ENCODE measurements at regions not wholly inside any gene's neighbourhood (a gene's known extent, or its start where the extent isn't known, plus 50 kb on each side); places are given as distances from the start of the nearest gene placed in this dataset.
"Not testable (repeated sequence)": the region's sequence is repeated elsewhere in the genome, so short reads cannot be mapped to it uniquely, and the experiment has no call there.

DNA sequence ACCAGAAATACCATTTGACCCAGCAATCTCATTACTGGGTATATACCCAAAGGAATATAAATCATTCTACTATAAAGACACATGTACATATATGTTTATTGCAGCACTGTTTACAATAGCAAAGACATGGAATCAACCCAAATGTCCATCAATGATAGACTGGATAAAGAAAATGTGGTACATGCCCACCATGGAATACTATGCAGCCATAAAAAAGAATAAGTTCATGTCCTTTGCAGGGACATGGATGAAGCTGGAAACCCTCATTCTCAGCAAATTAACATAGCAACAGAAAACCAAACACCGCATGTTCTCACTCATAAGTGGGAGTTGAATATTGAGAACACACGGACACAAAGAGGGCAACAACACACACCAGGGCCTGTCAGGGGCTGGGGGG lies 193.6 kb upstream of the SLC7A11 start:
- in situ Hi-C loops (cut with HindIII; ENCODE audit: low sequenced_read_pairs): not testable (repeated sequence)

- in situ Hi-C loops (cut with HindIII; ENCODE audit: low sequenced_read_pairs): not testable (repeated sequence)
These were observed 192.9 kb upstream of the SLC7A11 start for GRCh38 chr4:138435046-138435445.

DNA sequence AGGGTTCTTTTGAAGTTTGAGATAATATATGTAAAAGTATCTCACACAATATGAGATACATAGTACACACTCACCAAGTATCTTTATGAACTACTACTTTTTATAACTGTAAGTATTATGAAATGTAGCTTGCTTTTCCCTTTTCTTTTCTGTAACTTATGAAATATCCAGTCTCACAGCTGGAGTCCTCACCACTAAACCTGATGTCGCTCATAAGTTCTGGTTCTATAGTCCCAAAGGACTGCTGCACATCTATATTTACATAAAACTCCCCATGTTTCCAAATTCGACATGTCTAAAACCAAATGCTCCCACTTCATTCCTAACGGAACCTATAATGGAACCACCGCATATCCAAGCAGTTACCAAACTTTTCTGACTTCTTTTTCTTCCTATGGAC lies 186.5 kb upstream of the SLC7A11 start:
- in situ Hi-C loops (cut with HindIII; ENCODE audit: low sequenced_read_pairs): no loop called here

DNA sequence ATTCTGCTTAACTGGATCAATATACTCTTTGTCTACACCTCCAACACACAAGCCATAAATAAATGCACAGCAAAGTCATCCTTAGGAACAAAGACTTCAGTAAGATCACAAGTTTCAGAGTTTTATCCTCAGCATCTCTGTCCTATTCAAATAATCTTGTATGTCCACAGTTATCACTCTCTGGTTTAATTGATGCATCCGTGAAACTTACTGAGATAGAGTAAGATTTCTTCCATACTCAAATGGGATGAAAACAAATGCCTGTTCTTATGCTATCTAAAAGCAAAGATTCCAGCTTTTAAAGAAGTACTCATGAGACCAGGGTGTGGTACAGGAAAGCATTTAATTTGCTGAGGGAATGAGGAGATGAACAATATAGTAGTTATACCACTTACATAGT lies 184.6 kb upstream of the SLC7A11 start:
- in situ Hi-C loops (cut with HindIII; ENCODE audit: low sequenced_read_pairs): no loop called here

- in situ Hi-C loops (cut with HindIII; ENCODE audit: low sequenced_read_pairs): no loop called here
These were observed 178.3 kb upstream of the SLC7A11 start for GRCh38 chr4:138420471-138420870.

GRCh38 chr4:138414202-138414601 lies 172.1 kb upstream of the SLC7A11 start:
- in situ Hi-C loops (cut with HindIII; ENCODE audit: low sequenced_read_pairs): no loop called here

GRCh38 chr4:138413273-138413672 lies 171.1 kb upstream of the SLC7A11 start:
- in situ Hi-C loops (cut with HindIII; ENCODE audit: low sequenced_read_pairs): no loop called here

- in situ Hi-C loops (cut with HindIII; ENCODE audit: low sequenced_read_pairs): no loop called here
These were observed 170.7 kb upstream of the SLC7A11 start for GRCh38 chr4:138412847-138413246.

DNA sequence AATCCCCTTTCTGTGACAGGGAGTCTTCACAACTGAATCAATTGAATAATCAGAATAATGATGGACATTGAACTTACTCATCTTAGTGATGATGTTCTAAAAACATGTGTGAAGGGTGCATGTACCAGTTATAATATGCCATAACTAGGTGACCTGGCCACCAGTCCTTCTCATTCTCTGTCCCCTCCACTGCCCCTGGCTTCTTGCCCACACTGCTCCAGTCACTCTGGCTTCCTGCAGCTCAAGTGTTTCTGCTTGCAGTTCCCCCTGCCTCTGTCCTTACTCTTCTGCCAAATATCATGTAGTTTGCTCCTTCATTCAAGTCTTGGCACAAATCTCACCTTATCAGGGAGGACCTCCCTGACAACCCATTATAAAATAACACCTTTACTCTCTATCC lies 168.1 kb upstream of the SLC7A11 start:
- in situ Hi-C loops (cut with HindIII; ENCODE audit: low sequenced_read_pairs): no loop called here

GRCh38 chr4:138409670-138410069 lies 167.5 kb upstream of the SLC7A11 start:
- in situ Hi-C loops (cut with HindIII; ENCODE audit: low sequenced_read_pairs): no loop called here

DNA sequence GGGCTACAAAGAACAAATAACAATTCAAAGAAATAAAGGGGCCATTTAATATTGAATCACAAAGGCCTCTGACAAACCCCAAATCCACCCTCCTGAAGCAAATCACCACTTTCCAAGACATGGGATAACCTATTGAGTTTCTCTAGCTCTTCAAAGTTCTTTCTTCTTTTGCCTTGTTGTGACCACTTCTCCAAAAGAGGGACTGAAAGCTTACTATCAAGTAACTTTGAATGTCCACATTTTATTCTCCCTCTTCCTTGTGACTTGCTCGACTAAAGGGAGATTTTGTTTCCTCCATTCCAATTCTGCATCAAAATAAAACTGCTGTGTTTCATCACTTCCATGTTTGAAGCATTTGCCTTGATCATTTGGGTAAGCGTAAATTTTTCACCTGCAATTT lies 166.6 kb upstream of the SLC7A11 start:
- in situ Hi-C loops (cut with HindIII; ENCODE audit: low sequenced_read_pairs): no loop called here

DNA sequence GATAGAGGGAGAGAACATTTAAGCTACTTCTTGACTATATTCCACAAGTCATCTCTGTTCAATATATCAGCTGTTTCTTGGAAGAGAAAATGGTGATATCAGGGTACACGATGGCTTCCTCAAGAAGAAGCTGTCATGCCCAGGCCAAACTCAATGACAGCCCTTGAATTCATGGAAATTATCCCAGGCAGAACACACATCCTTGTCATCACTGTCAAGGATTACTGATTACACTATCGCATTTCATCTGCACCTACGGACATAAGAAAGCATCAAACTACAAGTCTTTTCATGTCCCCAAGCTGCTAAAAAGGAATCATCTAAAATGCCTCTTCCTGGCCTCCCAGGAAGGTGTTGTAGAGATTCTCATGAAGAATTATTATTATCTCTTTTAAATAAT lies 165.2 kb upstream of the SLC7A11 start:
- in situ Hi-C loops (cut with HindIII; ENCODE audit: low sequenced_read_pairs): no loop called here

DNA sequence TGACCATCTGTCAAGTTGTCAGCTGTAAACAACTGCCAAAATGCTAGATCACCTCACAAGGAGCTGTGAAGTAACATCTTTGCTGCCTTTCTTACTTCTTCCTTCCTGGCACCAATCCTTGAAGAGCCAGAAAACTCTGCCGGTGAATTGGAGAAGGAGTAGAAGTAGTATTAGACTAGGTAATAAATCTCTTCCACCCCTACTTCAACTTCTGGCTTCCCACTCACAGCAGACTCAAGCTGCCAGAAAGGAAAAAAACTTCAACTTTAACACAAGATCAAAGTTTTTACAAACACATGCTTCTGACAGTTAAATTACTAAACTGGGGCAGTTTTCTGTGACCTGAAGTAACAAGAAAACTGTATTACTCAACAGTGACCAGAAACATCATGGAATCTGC lies 164.7 kb upstream of the SLC7A11 start:
- in situ Hi-C loops (cut with HindIII; ENCODE audit: low sequenced_read_pairs): no loop called here

DNA sequence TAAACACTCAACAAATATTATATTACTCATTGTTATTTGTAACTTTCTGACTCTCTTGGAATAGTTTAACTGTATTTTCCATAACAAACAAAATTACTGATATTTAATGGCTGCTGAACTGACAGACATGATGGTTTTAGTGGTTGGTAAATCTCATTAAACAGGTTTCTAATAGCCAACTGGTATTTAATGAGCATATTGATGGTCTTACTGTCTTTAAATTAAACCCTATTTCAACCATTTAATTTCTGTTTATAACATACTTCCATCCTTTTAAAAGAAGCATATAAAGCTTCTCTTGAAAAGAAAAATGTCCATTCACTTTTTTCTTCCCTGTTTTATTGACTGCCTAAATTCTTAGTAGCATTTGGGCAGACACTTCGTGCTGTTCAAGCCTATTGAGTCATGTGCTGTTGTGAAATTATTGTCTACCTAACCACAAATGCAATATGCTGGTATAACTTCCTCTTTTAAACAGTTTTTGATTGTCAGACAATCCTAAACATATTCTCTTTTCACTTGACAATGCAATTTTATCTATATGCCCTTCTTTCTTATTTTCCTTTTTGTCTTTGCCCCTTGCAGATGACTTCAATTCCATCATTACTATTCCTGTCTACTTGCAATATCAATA lies 163.9 kb upstream of the SLC7A11 start:
- in situ Hi-C loops (cut with HindIII; ENCODE audit: low sequenced_read_pairs): no loop called here

GRCh38 chr4:138405466-138405891 lies 163.3 kb upstream of the SLC7A11 start:
- in situ Hi-C loops (cut with HindIII; ENCODE audit: low sequenced_read_pairs): no loop called here

DNA sequence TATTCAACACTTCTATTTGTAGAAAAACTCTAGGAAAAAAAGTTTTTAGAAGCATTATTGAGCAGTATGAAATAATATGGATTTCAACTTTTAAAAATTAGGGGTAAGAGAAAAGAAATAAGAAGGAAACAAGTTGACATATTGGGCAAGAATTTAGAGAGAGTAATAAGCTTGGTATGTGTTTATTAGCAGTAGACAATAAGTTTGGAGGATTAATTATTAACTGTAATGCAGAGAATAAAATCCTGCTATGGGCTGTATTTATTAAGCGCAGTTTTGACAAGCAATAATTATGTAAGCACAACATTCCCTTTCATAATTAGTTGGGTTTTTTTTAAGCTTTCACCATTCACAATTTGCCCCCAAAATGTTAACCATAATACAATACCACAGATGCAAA lies 162.7 kb upstream of the SLC7A11 start:
- in situ Hi-C loops (cut with HindIII; ENCODE audit: low sequenced_read_pairs): no loop called here

GRCh38 chr4:138404251-138404650 lies 162.1 kb upstream of the SLC7A11 start:
- in situ Hi-C loops (cut with HindIII; ENCODE audit: low sequenced_read_pairs): no loop called here

DNA sequence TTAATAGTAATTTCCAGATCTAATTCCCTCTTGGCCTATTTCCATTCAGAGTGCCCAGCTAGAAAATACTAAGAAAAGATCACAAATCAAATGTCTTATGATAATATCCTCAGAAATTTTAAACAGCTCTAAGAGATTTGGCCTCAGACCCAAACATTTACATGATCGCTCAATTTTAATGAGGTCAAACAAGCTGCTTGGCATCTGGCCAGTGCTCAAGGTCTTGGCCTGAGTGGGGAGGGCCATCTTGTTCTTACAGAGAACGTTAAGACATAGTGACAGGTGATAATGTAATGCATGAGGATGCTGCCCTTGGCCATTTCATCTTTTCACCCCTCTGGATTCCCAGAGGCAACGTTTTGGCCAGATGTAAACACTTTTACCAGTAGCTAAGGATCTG lies 159.2 kb upstream of the SLC7A11 start:
- in situ Hi-C loops (cut with HindIII; ENCODE audit: low sequenced_read_pairs): no loop called here

GRCh38 chr4:138400543-138400942 lies 158.4 kb upstream of the SLC7A11 start:
- in situ Hi-C loops (cut with HindIII; ENCODE audit: low sequenced_read_pairs): no loop called here

DNA sequence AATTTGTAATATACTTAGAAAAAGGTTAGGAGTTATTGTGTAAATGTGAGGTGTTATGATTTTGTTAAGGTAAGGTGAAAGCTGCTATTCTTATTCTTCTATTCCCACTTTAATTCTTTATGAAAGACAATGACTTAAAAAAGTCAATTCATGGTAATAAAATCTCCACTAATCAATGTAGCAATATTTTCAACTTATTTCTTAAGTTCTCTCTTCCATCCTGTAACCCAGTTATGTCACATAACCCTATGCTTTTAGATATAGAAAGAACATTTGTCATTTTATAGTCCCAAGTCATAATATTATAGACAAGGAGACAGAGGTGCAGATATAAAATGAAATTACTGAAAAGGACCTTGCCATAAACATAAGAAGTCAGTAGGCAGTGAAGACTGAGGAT lies 157.9 kb upstream of the SLC7A11 start:
- in situ Hi-C loops (cut with HindIII; ENCODE audit: low sequenced_read_pairs): no loop called here

- in situ Hi-C loops (cut with HindIII; ENCODE audit: low sequenced_read_pairs): no loop called here
These were observed 156.9 kb upstream of the SLC7A11 start for GRCh38 chr4:138399081-138399480.

- in situ Hi-C loops (cut with HindIII; ENCODE audit: low sequenced_read_pairs): no loop called here
These were observed 156.2 kb upstream of the SLC7A11 start for GRCh38 chr4:138398322-138398721.

DNA sequence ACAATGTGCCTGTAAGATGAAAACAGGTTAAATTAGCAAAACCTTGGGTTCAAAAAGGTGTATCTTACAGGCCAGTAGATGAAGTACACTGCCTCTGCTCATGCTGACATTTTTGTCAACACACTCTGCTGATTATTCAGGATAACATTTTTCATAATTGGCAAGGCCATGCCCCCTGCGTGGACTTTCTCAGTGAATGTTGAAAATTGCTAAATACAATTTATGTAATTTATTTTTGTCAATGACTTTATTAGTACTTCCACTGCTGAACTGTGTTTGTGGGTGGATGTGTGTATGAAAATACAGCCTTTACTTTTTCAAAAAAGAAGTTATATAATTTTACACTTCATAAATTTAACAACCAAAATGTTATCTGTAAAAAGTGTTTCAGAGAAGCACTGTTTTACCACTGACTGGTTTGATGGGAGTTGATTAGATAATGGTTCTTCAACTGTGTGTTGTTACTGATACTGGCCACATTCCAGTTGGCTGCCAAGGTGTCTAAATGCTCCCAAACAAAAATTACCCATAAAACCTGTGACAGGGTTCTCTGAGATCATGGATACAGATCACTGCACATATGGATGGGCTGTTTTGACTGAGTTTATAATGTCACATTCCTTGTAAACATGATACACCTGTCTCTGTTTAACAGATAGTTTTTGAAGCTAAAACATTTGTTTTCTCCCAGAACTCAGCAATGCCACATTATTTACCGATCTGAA lies 151.9 kb upstream of the SLC7A11 start:
- in situ Hi-C loops (cut with HindIII; ENCODE audit: low sequenced_read_pairs): no loop called here

Measured in endothelial cell of hepatic sinusoid (primary cell).